HG02840 (cell line): ENCODE measurements at regions not wholly inside any gene's neighbourhood (a gene's known extent, or its start where the extent isn't known, plus 50 kb on each side); places are given as distances from the start of the nearest gene placed in this dataset.
A peak's percentile ranks its signal among the peaks of the same experiment; 100 is the strongest.

Source experiments
- ATAC-seq: cut with Tn5 transposase; IDR thresholded peaks from one replicate; pipeline ENCODE4 v1.9.1; 2021; ENCODE audit warnings: mild to moderate bottlenecking, moderate library complexity, moderate number of reproducible peaks; ENCODE audit not compliant: unreplicated experiment, low FRiP score

- no peak for ATAC-seq
Measured at GRCh38 chr3:159163656-159164055, 361.8 kb downstream of the MFSD1 start.

GRCh38 chr3:159165961-159166360, 364.1 kb downstream of the MFSD1 start:
- no peak for ATAC-seq

DNA sequence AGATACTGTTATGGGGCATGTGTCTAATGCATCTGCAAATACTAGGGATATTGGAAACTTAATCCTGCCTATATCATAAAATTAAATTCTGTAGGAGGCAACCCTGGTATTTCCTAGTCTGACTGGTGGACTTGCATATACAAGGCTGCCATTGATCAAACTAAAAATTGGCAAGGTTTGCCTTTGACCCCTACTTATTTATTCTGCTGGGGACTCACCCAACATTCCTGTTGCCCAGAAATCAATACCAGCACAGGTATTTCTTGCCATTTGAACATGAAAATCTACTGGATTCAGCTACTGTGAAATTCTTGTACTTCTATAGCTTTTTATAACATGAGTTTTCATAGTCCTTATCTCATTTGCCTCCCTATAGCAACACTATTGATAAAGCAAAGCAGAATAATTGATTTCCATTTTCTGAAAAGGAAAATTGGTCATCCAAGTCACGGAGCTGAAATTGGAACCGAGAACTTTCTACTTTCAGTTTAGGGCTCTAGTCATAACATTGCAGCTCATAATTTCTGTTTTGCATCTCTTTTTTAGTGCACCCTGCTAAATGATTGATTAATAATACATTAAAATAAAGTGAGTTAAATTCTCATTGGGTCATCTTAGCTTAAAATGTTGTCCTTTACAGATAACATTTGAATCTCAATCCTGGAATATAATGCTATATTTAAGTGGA, 365.2 kb downstream of the MFSD1 start:
- ATAC-seq = no peak

- ATAC-seq = no peak
Measured at GRCh38 chr3:159168788-159169187, 366.9 kb downstream of the MFSD1 start.

DNA sequence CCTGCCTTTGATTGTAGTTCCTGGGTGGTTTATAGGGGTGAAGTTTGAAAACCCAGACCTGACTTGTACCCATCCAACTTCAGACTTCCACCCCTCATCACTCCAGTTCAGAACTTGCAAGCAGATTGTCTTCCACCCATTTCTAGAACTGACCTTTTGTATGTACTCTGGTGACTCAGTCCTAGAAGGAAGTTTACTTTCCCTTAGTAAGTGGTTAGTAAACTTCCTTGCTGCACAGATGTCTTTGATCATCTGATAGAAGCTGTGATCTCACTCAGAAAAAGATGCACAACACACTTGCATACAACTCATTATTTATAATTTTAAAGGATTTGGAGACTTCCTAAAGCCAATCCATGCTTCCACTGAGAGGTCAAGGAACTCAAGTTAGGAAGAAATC, 368.0 kb downstream of the MFSD1 start:
- ATAC-seq = no peak

DNA sequence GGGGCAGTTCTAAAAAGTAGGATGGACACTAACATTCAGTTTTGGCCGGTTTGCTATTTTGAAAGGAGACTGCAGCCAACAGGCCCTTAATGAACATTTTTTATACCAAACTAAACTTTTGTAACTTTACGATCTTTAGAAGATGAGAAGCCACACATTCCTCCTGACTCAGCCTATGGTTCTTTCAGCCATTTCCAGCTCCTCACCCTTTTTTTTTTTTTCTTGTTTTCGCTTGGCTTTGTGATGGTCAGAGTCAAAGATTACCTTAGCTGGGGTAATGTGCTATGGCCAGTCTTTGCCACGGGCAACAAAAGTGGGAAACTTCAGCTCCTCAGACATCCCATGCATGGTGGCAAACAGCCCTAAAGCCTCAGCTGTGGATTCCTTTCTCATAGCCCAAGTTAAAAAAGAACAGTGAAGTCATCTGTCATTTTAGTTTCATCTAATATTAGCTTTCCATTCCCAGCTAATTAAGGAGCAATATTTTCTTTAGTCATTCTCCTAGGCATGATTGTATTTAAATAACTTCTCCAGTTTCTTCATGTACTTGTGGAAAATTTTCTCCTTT, 368.7 kb downstream of the MFSD1 start:
- ATAC-seq = no peak

DNA sequence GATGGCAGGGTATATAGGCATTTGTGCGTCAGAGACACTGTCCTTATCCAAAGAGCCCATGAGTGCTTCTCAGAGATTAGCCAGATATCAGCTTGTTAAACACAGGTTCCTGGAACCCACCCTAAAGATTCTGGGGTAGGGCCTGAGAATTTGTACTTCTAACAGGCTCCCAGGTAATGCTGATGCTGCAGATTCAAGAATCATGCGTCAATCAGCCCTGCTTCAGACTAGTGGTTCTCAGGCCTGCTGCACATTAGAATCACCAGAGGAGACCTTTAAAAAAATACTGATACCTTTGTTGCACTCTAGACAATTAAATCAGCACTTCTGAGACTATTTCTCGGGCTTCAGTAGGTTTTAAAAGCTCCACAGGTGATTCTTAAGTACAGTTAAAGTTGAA, 369.5 kb downstream of the MFSD1 start:
- no peak for ATAC-seq

DNA sequence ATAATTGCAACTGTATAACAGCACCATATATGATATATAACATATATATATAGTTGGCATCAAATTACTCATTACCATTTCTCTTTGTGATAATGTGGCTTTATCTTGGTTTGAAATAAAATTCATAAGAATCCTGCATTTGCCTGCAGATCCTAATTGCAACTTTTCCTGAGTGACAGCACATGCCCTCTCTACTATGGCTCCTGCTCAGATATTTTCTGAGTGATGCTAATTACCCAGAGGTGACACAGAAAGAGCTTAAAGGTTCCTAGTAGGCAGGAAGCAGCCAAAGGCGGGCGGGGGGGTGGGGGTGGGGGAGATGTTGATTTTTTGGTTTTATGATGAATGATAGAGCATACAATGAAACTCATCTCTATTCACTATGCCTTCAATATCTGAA, 370.6 kb downstream of the MFSD1 start:
- no peak for ATAC-seq

DNA sequence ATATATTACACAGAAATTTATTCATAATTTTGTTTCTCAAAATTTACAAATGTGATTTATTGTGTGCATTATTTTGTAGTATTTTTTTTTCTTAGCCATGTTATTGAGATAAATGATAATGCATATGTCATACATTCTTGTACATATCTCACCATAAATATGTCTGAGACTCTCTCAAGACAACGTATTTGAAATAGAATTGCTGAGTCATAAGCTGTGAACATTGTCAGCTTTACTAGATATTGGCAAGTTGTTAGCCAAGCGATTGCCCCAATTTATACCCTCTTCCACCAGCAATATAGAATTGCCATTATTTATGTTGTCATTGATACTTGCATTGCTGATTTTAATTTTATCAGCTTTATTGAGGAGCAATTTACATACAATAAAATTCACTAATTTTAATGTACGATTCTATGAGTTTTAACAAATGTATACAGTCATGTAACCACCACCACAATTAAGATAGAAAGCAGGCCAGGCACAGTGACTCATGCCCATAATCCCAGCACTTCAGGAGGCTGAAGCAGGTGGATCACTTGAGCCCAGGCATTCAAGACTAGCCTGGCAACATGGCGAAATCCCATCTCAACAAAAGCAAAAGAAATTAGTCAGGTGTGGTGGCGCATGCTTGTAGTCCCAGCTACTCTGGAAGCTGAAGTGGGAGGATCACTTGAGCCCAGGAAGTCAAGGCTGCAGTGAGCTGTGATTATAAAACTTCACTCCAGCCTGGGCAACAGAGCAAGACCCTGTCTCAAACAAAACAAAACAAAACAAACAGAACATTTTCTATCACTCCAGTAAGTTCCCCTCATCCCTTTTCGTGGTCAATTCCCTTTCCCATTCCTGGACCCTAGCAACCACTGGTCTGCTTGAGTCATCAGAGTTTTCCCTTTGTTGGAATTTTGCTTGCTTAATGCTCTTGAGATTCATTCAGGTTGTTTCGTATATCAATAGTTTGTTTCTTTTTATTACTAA, 373.1 kb downstream of the MFSD1 start:
- ATAC-seq = no peak

DNA sequence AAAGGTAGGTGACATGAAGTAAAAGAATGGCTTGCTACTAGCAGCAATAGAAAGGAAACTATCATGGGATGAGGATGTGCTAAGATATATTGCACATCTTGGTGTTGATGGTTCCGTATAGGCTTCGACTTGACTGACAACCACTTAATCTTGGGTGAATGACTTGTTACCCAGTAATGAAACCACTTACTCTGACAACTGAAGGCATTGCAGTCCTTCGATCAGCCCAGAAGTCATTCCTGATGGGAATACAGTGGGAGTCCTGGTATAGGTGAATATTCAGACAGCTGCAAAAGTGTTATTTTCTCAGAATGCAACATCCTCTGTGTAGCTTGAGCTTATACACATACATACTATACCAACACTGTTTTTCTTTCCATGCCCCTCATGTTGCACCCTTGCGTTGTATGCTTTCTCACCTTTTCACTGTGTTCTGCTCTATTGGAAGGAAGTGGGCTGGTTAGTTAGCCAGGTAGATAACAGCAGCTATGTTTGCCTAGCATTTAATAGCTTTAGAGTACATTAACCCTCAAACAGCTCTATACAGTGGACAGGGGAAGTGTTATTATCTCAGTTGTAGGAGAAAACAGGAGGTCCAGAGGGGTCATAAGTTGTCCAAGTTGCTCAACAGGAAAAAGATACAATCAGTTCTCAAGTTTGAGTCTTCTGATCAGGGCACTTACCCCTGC, 376.5 kb downstream of the MFSD1 start:
- ATAC-seq = no peak

GRCh38 chr3:159182961-159183360, 381.1 kb downstream of the MFSD1 start:
- no peak for ATAC-seq

- ATAC-seq = peak; percentile 55
Measured at GRCh38 chr3:159185443-159186050, 383.7 kb downstream of the MFSD1 start.

DNA sequence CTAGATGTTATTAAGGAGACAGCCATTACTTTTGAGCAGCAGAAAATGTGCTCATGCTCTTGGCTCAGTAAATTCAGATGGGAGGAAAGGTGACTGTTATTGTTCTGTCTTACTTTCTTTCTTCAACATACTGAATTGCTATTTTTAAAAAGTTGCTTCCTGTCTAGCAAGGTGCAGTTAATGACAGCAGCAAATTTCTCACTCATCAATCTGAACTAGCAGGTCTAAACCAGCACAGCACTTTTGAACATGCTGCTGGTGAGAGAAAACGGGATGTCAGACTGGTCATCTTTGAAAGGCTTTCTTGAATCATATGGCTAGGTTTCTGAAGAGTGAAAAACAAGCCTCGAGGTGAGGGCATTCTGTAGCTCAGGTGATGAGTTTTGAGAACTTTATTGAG, 384.7 kb downstream of the MFSD1 start:
- peak; percentile 65 for ATAC-seq

DNA sequence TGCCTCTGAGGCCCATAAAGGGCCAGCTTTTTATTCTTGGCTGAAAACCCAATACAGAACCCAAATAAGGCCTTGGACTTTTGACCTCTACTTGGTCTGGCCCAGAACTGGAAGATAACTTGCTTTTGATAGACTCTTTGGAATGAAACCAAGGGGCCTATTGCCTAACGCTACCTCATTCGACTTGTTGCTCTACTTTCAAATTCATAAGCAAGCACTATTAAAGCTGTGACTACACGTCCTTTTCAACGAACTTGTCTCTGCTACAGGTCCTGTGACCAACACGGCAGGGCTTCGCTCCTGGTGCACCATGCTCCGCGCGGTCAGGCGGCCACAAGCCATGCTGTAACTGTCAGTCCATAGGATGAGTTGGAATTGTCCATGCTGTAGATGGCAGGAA, 385.4 kb downstream of the MFSD1 start:
- no peak for ATAC-seq

DNA sequence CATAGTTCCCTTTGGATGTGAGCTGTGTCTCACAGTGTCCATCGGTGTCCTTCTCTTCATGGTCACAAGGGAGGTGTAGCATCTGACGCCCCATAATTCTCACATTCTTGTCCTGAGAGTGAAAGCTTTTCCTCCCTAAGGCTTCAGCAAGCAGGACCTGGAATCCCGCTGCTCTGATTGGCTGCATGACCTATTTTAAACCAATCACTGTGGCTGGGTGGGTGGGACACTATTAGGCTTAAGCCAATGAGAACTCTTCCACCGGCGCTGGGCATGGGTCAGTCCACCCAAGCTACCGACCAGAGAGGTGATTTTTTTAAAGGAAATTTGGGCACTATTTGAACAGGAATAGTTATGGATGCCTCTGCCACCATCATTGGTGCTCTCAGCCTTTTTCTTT, 385.9 kb downstream of the MFSD1 start:
- ATAC-seq = no peak

- ATAC-seq = no peak
Measured at GRCh38 chr3:159189994-159190669, 388.3 kb downstream of the MFSD1 start.

GRCh38 chr3:159191447-159191846, 389.6 kb downstream of the MFSD1 start:
- ATAC-seq = no peak

GRCh38 chr3:159196359-159196758, 394.5 kb downstream of the MFSD1 start:
- ATAC-seq = no peak

GRCh38 chr3:159200176-159200575, 398.3 kb downstream of the MFSD1 start:
- ATAC-seq = no peak

DNA sequence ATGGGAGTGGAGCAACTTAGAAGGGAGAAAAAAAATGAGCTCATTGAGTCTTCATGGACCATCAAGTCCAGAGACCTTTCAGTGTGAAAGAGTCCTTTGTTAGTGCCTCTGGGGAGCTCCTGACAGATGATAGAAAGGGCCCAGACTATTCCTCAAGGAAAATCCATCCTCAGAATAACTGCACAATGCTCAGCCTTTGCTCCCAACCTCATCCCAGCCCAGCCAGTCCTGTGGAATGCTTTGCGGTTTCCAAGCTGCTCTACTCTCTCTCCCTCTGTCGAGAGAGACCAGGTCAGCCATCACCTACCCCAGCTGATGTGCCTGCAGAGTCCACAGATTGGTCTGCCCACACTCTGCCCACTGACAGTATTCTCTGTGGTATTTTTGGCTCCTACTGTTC, 406.2 kb downstream of the MFSD1 start:
- no peak for ATAC-seq
